ENCODE measurements at regions not wholly inside any gene's neighbourhood (a gene's known extent, or its start where the extent isn't known, plus 50 kb on each side); places are given as distances from the start of the nearest gene placed in this dataset.

GRCh38 chr18:25568986-25569385 lies 217.0 kb upstream of the ZNF521 start:
- H3K4me3 ChIP-seq (ENCODE audit: low read length): no peak overlapping the region
- no peak overlapping the region for H2AFZ ChIP-seq (ENCODE audit: low read depth, low read length)
- H3K36me3 ChIP-seq (replicated peaks; ENCODE audit: low read depth, low read length): no peaks in the 10 kb centered on the region
- no peaks in the 10 kb centered on the region for H3K9me3 ChIP-seq (ENCODE audit: insufficient read depth, low read length)
- H3K4me1 ChIP-seq (ENCODE audit: low read length): no peaks in the 10 kb centered on the region
- no peak overlapping the region for H3K9ac ChIP-seq (ENCODE audit: low read length)
- H3K27me3 ChIP-seq (ENCODE audit: low read depth, low read length): no peaks in the 10 kb centered on the region
- H3K4me2 ChIP-seq (ENCODE audit: low read length): no peak overlapping the region
- no peaks in the 10 kb centered on the region for H3K79me2 ChIP-seq (ENCODE audit: low read length)
- no peak overlapping the region for H3K27ac ChIP-seq (ENCODE audit: low read length)
- TF ChIP-seq, protein P1, sequence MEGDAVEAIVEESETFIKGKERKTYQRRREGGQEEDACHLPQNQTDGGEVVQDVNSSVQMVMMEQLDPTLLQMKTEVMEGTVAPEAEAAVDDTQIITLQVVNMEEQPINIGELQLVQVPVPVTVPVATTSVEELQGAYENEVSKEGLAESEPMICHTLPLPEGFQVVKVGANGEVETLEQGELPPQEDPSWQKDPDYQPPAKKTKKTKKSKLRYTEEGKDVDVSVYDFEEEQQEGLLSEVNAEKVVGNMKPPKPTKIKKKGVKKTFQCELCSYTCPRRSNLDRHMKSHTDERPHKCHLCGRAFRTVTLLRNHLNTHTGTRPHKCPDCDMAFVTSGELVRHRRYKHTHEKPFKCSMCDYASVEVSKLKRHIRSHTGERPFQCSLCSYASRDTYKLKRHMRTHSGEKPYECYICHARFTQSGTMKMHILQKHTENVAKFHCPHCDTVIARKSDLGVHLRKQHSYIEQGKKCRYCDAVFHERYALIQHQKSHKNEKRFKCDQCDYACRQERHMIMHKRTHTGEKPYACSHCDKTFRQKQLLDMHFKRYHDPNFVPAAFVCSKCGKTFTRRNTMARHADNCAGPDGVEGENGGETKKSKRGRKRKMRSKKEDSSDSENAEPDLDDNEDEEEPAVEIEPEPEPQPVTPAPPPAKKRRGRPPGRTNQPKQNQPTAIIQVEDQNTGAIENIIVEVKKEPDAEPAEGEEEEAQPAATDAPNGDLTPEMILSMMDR (IDR thresholded peaks at IDR 0.05; ENCODE audit: low read depth, low read length): no peak
- TF ChIP-seq EZH2phosphoT487 (IDR thresholded peaks at IDR 0.05; ENCODE audit: low read depth): no peak
- H4K20me1 ChIP-seq (ENCODE audit: insufficient read depth, low read length): no peaks in the 10 kb centered on the region

GRCh38 chr18:25563816-25564683 lies 212.1 kb upstream of the ZNF521 start:
- H2AFZ ChIP-seq (ENCODE audit: low read depth, low read length): no peak overlapping the region
- H3K4me2 ChIP-seq (ENCODE audit: low read length): no peak overlapping the region
- no peaks in the 10 kb centered on the region for H3K4me1 ChIP-seq (ENCODE audit: low read length)
- TF ChIP-seq, protein P1 (IDR thresholded peaks at IDR 0.05; ENCODE audit: low read depth, low read length): no peak
- no peak for TF ChIP-seq EZH2phosphoT487 (IDR thresholded peaks at IDR 0.05; ENCODE audit: low read depth)
- no peak overlapping the region for H3K27ac ChIP-seq (ENCODE audit: low read length)
- H3K9me3 ChIP-seq (ENCODE audit: insufficient read depth, low read length): no peaks in the 10 kb centered on the region
- no peak overlapping the region for H3K9ac ChIP-seq (ENCODE audit: low read length)
- H3K79me2 ChIP-seq (ENCODE audit: low read length): no peaks in the 10 kb centered on the region
- no peaks in the 10 kb centered on the region for H3K36me3 ChIP-seq (replicated peaks; ENCODE audit: low read depth, low read length)
- H3K27me3 ChIP-seq (ENCODE audit: low read depth, low read length): no peaks in the 10 kb centered on the region
- H3K4me3 ChIP-seq (ENCODE audit: low read length): no peak overlapping the region
- H4K20me1 ChIP-seq (ENCODE audit: insufficient read depth, low read length): no peaks in the 10 kb centered on the region

GRCh38 chr18:25563346-25563745 lies 211.4 kb upstream of the ZNF521 start:
- no peaks in the 10 kb centered on the region for H3K27me3 ChIP-seq (ENCODE audit: low read depth, low read length)
- no peaks in the 10 kb centered on the region for H3K9me3 ChIP-seq (ENCODE audit: insufficient read depth, low read length)
- TF ChIP-seq, protein P1 (IDR thresholded peaks at IDR 0.05; ENCODE audit: low read depth, low read length): no peak
- no peak for TF ChIP-seq EZH2phosphoT487 (IDR thresholded peaks at IDR 0.05; ENCODE audit: low read depth)
- no peaks in the 10 kb centered on the region for H3K4me1 ChIP-seq (ENCODE audit: low read length)
- no peak overlapping the region for H3K4me2 ChIP-seq (ENCODE audit: low read length)
- H3K4me3 ChIP-seq (ENCODE audit: low read length): no peak overlapping the region
- H3K79me2 ChIP-seq (ENCODE audit: low read length): no peaks in the 10 kb centered on the region
- H3K9ac ChIP-seq (ENCODE audit: low read length): no peak overlapping the region
- no peaks in the 10 kb centered on the region for H4K20me1 ChIP-seq (ENCODE audit: insufficient read depth, low read length)
- H3K27ac ChIP-seq (ENCODE audit: low read length): no peak overlapping the region
- no peaks in the 10 kb centered on the region for H3K36me3 ChIP-seq (replicated peaks; ENCODE audit: low read depth, low read length)
- no peak overlapping the region for H2AFZ ChIP-seq (ENCODE audit: low read depth, low read length)

DNA sequence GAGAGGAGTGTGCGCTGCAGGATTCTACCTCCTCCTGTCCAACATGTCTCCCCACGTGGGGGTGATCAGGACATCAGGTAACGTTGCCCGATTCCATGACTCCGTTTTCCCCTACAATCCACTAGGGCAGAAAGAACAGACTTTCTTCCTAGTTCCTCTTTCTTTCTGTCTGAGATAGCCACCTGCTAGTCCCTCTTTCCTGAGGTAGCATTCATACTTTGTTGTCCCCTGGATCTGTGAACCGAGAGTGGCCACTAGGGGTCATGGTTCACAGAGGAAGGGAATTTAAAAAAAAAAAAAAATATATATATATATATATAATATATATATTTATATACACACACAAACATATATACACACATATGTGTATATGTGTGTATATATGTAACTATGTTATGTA lies 210.0 kb upstream of the ZNF521 start:
- no peak overlapping the region for H3K4me2 ChIP-seq (ENCODE audit: low read length)
- no peaks in the 10 kb centered on the region for H3K79me2 ChIP-seq (ENCODE audit: low read length)
- no peak overlapping the region for H2AFZ ChIP-seq (ENCODE audit: low read depth, low read length)
- H3K36me3 ChIP-seq (replicated peaks; ENCODE audit: low read depth, low read length): no peaks in the 10 kb centered on the region
- TF ChIP-seq, protein P1 (IDR thresholded peaks at IDR 0.05; ENCODE audit: low read depth, low read length): peak; percentile 26
- TF ChIP-seq EZH2phosphoT487 (IDR thresholded peaks at IDR 0.05; ENCODE audit: low read depth): no peak
- H3K27ac ChIP-seq (ENCODE audit: low read length): no peak overlapping the region
- H4K20me1 ChIP-seq (ENCODE audit: insufficient read depth, low read length): no peaks in the 10 kb centered on the region
- no peak overlapping the region for H3K4me3 ChIP-seq (ENCODE audit: low read length)
- no peaks in the 10 kb centered on the region for H3K27me3 ChIP-seq (ENCODE audit: low read depth, low read length)
- H3K9ac ChIP-seq (ENCODE audit: low read length): no peak overlapping the region
- H3K4me1 ChIP-seq (ENCODE audit: low read length): no peaks in the 10 kb centered on the region
- no peaks in the 10 kb centered on the region for H3K9me3 ChIP-seq (ENCODE audit: insufficient read depth, low read length)

Measured in OCI-LY3 (cell line).